K562 (cell line): ENCODE measurements at regions not wholly inside any gene's neighbourhood (a gene's known extent, or its start where the extent isn't known, plus 50 kb on each side); places are given as distances from the start of the nearest gene placed in this dataset.

Source experiments
- FOXA1 ChIP-seq: fragments of 450-650 bp; IDR thresholded peaks from 2 replicates; pipeline ENCODE4 v1.6.1; 2016; ENCODE audit warnings: mild to moderate bottlenecking, borderline replicate concordance
- NR2C2 ChIP-seq, 2 experiments: fragments of 200-800 bp in 1 of 2; sonication (Bioruptor generic) in 1 of 2; sonication (generic) in 1 of 2; formaldehyde crosslinking in 1 of 2; IDR thresholded peaks; 2 replicates each; pipeline versions ENCODE4 v1.6.1 to v1.8.0; 2016 to 2022; ENCODE audit warnings: mild to moderate bottlenecking in 1 of 2, missing compliant biosample characterization in 1 of 2, missing genetic modification characterization in 1 of 2, missing genetic modification reagents in 1 of 2
- NR3C1 ChIP-seq: sonication (generic); formaldehyde crosslinking; IDR thresholded peaks from 2 replicates; pipeline ENCODE4 v1.8.1; 2022; ENCODE audit warnings: missing genetic modification reagents
- SNAPC5 ChIP-seq: fragments of 250-450 bp; sonication (Bioruptor Pico); IDR thresholded peaks from 2 replicates; pipeline ENCODE4 v1.8.0; 2021; ENCODE audit warnings: moderate library complexity, mild to moderate bottlenecking, inconsistent platforms
- ZMIZ1 ChIP-seq, 2 experiments: fragments of 150-350 bp in 1 of 2; IDR thresholded peaks; 2 replicates each; pipeline ENCODE4 v1.6.1; 2012 to 2016; ENCODE audit warnings: low read depth in 2 of 2, low read length in 2 of 2, mild to moderate bottlenecking in 1 of 2, moderate library complexity in 1 of 2
- ZNF174 ChIP-seq: fragments of 250-450 bp; sonication (Bioruptor Pico); IDR thresholded peaks from 2 replicates; pipeline ENCODE4 v1.4.0; 2020; ENCODE audit warnings: mild to moderate bottlenecking
- ZNF589 ChIP-seq: fragments of 200-800 bp; sonication (Bioruptor generic); IDR thresholded peaks from 2 replicates; pipeline ENCODE4 v1.6.1; 2016; ENCODE audit warnings: low read depth, missing genetic modification characterization, missing compliant biosample characterization
- TF ChIP-seq, protein P1 (sequence below): fragments of 250-450 bp; sonication (Bioruptor Pico); IDR thresholded peaks from 2 replicates; pipeline ENCODE4 v1.8.0; 2022; ENCODE audit warnings: inconsistent platforms, mild to moderate bottlenecking, moderate library complexity, borderline replicate concordance
- TF ChIP-seq, protein P2 (sequence below): fragments of 450-650 bp; IDR thresholded peaks from 2 replicates; pipeline ENCODE4 v1.6.1; 2016; ENCODE audit warnings: mild to moderate bottlenecking, moderate library complexity

DNA sequence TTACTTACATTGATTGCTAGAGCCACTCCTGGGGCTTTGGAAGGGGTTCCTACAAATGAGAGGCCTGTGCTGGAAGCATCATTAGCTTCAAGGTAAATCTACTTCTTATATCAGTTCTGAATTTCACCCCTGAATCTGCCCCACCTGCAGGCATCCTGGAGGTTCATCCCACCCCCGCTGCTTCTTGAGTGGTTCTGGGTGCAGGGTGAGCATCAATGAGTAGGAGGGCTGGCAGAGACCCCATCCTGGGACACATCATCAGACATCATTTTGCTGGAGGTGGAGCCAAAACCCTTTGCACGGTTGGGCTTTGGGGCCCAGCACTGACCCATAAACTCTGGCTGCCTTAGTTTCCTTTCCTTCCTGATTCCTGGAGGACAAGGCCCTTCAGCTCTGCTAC lies 143.7 kb downstream of the PTPN20 start (continued):
- TF ChIP-seq NR2C2 (CRISPR knock-in tag; IDR thresholded peaks at IDR 0.05) = no peak
- no peak for TF ChIP-seq NR2C2 (tag; IDR thresholded peaks at IDR 0.05)
- TF ChIP-seq SNAPC5 (CRISPR knock-in tag) = no peak
- no peak for TF ChIP-seq ZMIZ1 (IDR thresholded peaks at IDR 0.05; ENCODE audit: low read depth in 2 of 2, low read length in 2 of 2)
- no peak for TF ChIP-seq FOXA1
- no peak for TF ChIP-seq NR3C1
- no peak for TF ChIP-seq ZNF174 (CRISPR knock-in tag)
- TF ChIP-seq, protein P1, sequence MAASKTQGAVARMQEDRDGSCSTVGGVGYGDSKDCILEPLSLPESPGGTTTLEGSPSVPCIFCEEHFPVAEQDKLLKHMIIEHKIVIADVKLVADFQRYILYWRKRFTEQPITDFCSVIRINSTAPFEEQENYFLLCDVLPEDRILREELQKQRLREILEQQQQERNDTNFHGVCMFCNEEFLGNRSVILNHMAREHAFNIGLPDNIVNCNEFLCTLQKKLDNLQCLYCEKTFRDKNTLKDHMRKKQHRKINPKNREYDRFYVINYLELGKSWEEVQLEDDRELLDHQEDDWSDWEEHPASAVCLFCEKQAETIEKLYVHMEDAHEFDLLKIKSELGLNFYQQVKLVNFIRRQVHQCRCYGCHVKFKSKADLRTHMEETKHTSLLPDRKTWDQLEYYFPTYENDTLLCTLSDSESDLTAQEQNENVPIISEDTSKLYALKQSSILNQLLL = no peak
- TF ChIP-seq, protein P2, sequence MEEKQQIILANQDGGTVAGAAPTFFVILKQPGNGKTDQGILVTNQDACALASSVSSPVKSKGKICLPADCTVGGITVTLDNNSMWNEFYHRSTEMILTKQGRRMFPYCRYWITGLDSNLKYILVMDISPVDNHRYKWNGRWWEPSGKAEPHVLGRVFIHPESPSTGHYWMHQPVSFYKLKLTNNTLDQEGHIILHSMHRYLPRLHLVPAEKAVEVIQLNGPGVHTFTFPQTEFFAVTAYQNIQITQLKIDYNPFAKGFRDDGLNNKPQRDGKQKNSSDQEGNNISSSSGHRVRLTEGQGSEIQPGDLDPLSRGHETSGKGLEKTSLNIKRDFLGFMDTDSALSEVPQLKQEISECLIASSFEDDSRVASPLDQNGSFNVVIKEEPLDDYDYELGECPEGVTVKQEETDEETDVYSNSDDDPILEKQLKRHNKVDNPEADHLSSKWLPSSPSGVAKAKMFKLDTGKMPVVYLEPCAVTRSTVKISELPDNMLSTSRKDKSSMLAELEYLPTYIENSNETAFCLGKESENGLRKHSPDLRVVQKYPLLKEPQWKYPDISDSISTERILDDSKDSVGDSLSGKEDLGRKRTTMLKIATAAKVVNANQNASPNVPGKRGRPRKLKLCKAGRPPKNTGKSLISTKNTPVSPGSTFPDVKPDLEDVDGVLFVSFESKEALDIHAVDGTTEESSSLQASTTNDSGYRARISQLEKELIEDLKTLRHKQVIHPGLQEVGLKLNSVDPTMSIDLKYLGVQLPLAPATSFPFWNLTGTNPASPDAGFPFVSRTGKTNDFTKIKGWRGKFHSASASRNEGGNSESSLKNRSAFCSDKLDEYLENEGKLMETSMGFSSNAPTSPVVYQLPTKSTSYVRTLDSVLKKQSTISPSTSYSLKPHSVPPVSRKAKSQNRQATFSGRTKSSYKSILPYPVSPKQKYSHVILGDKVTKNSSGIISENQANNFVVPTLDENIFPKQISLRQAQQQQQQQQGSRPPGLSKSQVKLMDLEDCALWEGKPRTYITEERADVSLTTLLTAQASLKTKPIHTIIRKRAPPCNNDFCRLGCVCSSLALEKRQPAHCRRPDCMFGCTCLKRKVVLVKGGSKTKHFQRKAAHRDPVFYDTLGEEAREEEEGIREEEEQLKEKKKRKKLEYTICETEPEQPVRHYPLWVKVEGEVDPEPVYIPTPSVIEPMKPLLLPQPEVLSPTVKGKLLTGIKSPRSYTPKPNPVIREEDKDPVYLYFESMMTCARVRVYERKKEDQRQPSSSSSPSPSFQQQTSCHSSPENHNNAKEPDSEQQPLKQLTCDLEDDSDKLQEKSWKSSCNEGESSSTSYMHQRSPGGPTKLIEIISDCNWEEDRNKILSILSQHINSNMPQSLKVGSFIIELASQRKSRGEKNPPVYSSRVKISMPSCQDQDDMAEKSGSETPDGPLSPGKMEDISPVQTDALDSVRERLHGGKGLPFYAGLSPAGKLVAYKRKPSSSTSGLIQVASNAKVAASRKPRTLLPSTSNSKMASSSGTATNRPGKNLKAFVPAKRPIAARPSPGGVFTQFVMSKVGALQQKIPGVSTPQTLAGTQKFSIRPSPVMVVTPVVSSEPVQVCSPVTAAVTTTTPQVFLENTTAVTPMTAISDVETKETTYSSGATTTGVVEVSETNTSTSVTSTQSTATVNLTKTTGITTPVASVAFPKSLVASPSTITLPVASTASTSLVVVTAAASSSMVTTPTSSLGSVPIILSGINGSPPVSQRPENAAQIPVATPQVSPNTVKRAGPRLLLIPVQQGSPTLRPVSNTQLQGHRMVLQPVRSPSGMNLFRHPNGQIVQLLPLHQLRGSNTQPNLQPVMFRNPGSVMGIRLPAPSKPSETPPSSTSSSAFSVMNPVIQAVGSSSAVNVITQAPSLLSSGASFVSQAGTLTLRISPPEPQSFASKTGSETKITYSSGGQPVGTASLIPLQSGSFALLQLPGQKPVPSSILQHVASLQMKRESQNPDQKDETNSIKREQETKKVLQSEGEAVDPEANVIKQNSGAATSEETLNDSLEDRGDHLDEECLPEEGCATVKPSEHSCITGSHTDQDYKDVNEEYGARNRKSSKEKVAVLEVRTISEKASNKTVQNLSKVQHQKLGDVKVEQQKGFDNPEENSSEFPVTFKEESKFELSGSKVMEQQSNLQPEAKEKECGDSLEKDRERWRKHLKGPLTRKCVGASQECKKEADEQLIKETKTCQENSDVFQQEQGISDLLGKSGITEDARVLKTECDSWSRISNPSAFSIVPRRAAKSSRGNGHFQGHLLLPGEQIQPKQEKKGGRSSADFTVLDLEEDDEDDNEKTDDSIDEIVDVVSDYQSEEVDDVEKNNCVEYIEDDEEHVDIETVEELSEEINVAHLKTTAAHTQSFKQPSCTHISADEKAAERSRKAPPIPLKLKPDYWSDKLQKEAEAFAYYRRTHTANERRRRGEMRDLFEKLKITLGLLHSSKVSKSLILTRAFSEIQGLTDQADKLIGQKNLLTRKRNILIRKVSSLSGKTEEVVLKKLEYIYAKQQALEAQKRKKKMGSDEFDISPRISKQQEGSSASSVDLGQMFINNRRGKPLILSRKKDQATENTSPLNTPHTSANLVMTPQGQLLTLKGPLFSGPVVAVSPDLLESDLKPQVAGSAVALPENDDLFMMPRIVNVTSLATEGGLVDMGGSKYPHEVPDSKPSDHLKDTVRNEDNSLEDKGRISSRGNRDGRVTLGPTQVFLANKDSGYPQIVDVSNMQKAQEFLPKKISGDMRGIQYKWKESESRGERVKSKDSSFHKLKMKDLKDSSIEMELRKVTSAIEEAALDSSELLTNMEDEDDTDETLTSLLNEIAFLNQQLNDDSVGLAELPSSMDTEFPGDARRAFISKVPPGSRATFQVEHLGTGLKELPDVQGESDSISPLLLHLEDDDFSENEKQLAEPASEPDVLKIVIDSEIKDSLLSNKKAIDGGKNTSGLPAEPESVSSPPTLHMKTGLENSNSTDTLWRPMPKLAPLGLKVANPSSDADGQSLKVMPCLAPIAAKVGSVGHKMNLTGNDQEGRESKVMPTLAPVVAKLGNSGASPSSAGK = no peak
- TF ChIP-seq ZNF589 (CRISPR knock-in tag) = no peak
